ENCODE measurements at regions not wholly inside any gene's neighbourhood (a gene's known extent, or its start where the extent isn't known, plus 50 kb on each side); places are given as distances from the start of the nearest gene placed in this dataset.

- no peak for DNase-seq (ENCODE audit: low spot score in 2 of 2)
- WGBS, 2 donors, result 90 to 93% methylated on average over 3 of the region's 3 CpGs
- H3K36me3 ChIP-seq, result no peaks in the 10 kb centered on the region
- TF ChIP-seq POLR2A (IDR thresholded peaks at IDR 0.05) (no peak), CTCF (IDR thresholded peaks at IDR 0.05) (no peak), EP300 (IDR thresholded peaks at IDR 0.05) (no peak)
- H3K4me3 ChIP-seq, result no peak overlapping the region
- H3K9me3 ChIP-seq, result no peaks in the 10 kb centered on the region
- no peaks in the 10 kb centered on the region for H3K27me3 ChIP-seq
- peaks cover 0 to 4% (median 0%) of the 10 kb centered on the region in 4 donors for H3K4me1 ChIP-seq
- no peak overlapping the region for H3K27ac ChIP-seq
Measured at GRCh38 chr5:125505115-125505514, 758.7 kb upstream of the ZNF608 start.

- Histone ChIP-seq H3K36me3 (no peaks in the 10 kb centered on the region), H3K27me3 (no peaks in the 10 kb centered on the region), H3K9me3 (no peaks in the 10 kb centered on the region), H3K4me1 (no peaks in the 10 kb centered on the region), H3K4me3 (no peak overlapping the region), H3K27ac (no peak overlapping the region)
- DNase-seq (ENCODE audit: low spot score in 2 of 2), result no peak
- WGBS, 2 donors, result 94 to 96% methylated on average over 3 of the region's 3 CpGs
- no peak for TF ChIP-seq EP300 (IDR thresholded peaks at IDR 0.05)
- TF ChIP-seq CTCF (IDR thresholded peaks at IDR 0.05), result no peak
- no peak for TF ChIP-seq POLR2A (IDR thresholded peaks at IDR 0.05)
Measured at GRCh38 chr5:125506124-125506523, 759.7 kb upstream of the ZNF608 start.

GRCh38 chr5:125508225-125508624 lies 761.8 kb upstream of the ZNF608 start:
- no peak for DNase-seq (ENCODE audit: low spot score in 2 of 2)
- Histone ChIP-seq H3K4me1 (no peaks in the 10 kb centered on the region), H3K9me3 (no peaks in the 10 kb centered on the region), H3K27ac (no peak overlapping the region), H3K36me3 (no peaks in the 10 kb centered on the region), H3K27me3 (no peaks in the 10 kb centered on the region), H3K4me3 (no peak overlapping the region)
- no peak for TF ChIP-seq POLR2A (IDR thresholded peaks at IDR 0.05)
- TF ChIP-seq CTCF (IDR thresholded peaks at IDR 0.05), result no peak
- no peak for TF ChIP-seq EP300 (IDR thresholded peaks at IDR 0.05)
- 93 to 97% methylated on average over 1 of the region's 1 CpG for WGBS, 2 donors

GRCh38 chr5:125510651-125511050 lies 764.2 kb upstream of the ZNF608 start:
- Histone ChIP-seq H3K9me3 (no peaks in the 10 kb centered on the region), H3K4me3 (no peak overlapping the region), H3K27me3 (no peaks in the 10 kb centered on the region), H3K27ac (no peak overlapping the region), H3K4me1 (no peaks in the 10 kb centered on the region), H3K36me3 (no peaks in the 10 kb centered on the region)
- no peak for DNase-seq (ENCODE audit: low spot score in 2 of 2)
- no peak for TF ChIP-seq EP300 (IDR thresholded peaks at IDR 0.05)
- no peak for TF ChIP-seq POLR2A (IDR thresholded peaks at IDR 0.05)
- TF ChIP-seq CTCF (IDR thresholded peaks at IDR 0.05), result no peak

DNA sequence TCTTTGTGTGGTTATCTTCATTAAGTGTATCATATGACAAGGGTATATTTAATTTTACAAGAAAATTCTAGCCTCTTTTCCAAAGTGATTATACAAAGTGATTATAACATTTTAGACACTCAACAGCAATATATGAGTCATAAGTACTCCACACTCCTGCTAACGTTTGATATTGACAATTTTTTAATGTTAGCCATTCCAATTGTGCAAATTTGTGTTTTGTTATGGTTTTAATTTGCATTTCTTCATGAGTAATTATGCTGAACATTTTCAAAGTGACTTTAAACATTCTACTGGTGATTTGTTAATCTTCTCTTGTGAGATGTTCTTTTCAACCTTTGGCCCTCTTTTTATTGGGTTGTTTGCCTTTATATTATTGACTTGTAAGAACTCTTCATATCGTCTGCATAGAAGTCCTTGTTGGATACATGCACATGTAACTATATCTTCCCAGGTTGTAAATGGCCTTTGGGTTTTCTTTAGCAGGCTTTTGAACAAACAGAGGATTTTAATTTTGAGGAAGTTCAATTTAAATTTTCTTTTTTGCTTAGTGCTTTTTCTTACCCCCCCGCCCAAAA lies 771.6 kb upstream of the ZNF608 start:
- TF ChIP-seq CTCF (IDR thresholded peaks at IDR 0.05) (no peak), EP300 (IDR thresholded peaks at IDR 0.05) (no peak), POLR2A (IDR thresholded peaks at IDR 0.05) (no peak)
- H3K27ac ChIP-seq, result no peak overlapping the region
- H3K36me3 ChIP-seq, result no peaks in the 10 kb centered on the region
- no peak overlapping the region for H3K4me3 ChIP-seq
- peaks cover 0 to 4% (median 0%) of the 10 kb centered on the region in 4 donors for H3K9me3 ChIP-seq
- H3K4me1 ChIP-seq, result no peaks in the 10 kb centered on the region
- H3K27me3 ChIP-seq, result no peaks in the 10 kb centered on the region
- 68 to 85% methylated on average over 3 of the region's 3 CpGs for WGBS, 2 donors
- no peak for DNase-seq (ENCODE audit: low spot score in 2 of 2)

All from tibial nerve (tissue), 4 donors.